T-cell (primary cell): ENCODE measurements at regions not wholly inside any gene's neighbourhood (a gene's known extent, or its start where the extent isn't known, plus 50 kb on each side); places are given as distances from the start of the nearest gene placed in this dataset.

Experiments
- ATAC-seq, 4 experiments: fragments of 200-7000 bp in 3 of 4; fragments of 150-1000 bp in 1 of 4; cut with Tn5 transposase; replicated peaks in 1 of 4; 1 replicate in 3 of 4; 2 replicates in 1 of 4; pipeline ENCODE4 v1.10.0; 2021; ENCODE audit warnings: moderate library complexity in 3 of 4, mild to moderate bottlenecking in 2 of 4, moderate number of reproducible peaks in 1 of 4
- CTCF ChIA-PET, 2 donors: fragments of 300-600 bp; sonication (Branson Sonifier 250); formaldehyde crosslinking; loops; one replicate each; lab custom pipeline; 2022; ENCODE audit warnings: antibody characterized with exemption in 2 of 2; lab: Charles Lee
- POLR2A ChIA-PET, 2 donors: fragments of 300-600 bp; sonication (Branson Sonifier 250); formaldehyde crosslinking; loops; one replicate each; lab custom pipeline; 2022; ENCODE audit warnings: antibody characterized with exemption in 2 of 2; lab: Charles Lee
- DNase-seq, 35 experiments: peaks; one replicate each; pipeline versions ENCODE4 v3.0.0 to v3.0.0-alpha.2; 2013 to 2023
- H3K27ac ChIP-seq: one replicate; pipeline ENCODE4 v1.5.1; 2013; ENCODE audit warnings: low read length
- H3K27me3 ChIP-seq, 2 experiments: replicated peaks in 1 of 2; 1 replicate in 1 of 2; 2 replicates in 1 of 2; pipeline versions ENCODE4 v1.6.1 to v1.7.0; 2013; ENCODE audit warnings: low read length in 1 of 2, mixed read lengths in 1 of 2; ENCODE audit not compliant: control insufficient read depth in 2 of 2, insufficient read depth in 2 of 2; ENCODE audit errors: extremely low read depth in 1 of 2
- H3K36me3 ChIP-seq, 2 donors: 1 replicate in 1 of 2; 2 replicates in 1 of 2; pipeline versions ENCODE4 v1.6.1 to v1.7.0; 2013; ENCODE audit warnings: low read length in 1 of 2; ENCODE audit not compliant: control insufficient read depth in 2 of 2, insufficient read depth in 1 of 2; ENCODE audit errors: extremely low read depth in 1 of 2
- H3K4me1 ChIP-seq, 2 experiments: 1 replicate in 1 of 2; 2 replicates in 1 of 2; pipeline versions ENCODE4 v1.6.1 to v1.7.0; 2013; ENCODE audit warnings: low read length in 2 of 2, mixed read lengths in 1 of 2; ENCODE audit not compliant: insufficient read depth in 2 of 2, control insufficient read depth in 1 of 2; ENCODE audit errors: extremely low read depth in 1 of 2
- H3K4me3 ChIP-seq, 2 donors: 1 replicate in 1 of 2; 2 replicates in 1 of 2; pipeline versions ENCODE4 v1.5.1 to v1.7.0; 2013; ENCODE audit warnings: mild to moderate bottlenecking in 2 of 2, low read length in 1 of 2, moderate library complexity in 1 of 2; ENCODE audit not compliant: control insufficient read depth in 1 of 2; ENCODE audit errors: extremely low read depth in 1 of 2
- H3K9me3 ChIP-seq: 2 replicates; pipeline ENCODE4 v1.7.0; 2013
- H3K27ac Mint-ChIP-seq, 2 donors: one replicate each; pipeline ENCODE4 v1.8.0; 2020 to 2021; ENCODE audit warnings: mild to moderate bottlenecking in 2 of 2, mixed read lengths in 2 of 2
- H3K27me3 Mint-ChIP-seq, 2 donors: one replicate each; pipeline ENCODE4 v1.8.0; 2021 to 2022; ENCODE audit warnings: mixed read lengths in 2 of 2
- H3K36me3 Mint-ChIP-seq: one replicate; pipeline ENCODE4 v1.8.0; 2021; ENCODE audit warnings: mixed read lengths
- H3K4me1 Mint-ChIP-seq, 3 donors: one replicate each; pipeline ENCODE4 v1.8.0; 2020 to 2022; ENCODE audit warnings: mixed read lengths in 3 of 3, mild to moderate bottlenecking in 1 of 3
- H3K4me3 Mint-ChIP-seq, 3 donors: one replicate each; pipeline ENCODE4 v1.8.0; 2020 to 2022; ENCODE audit warnings: mild to moderate bottlenecking in 3 of 3, mixed read lengths in 3 of 3, moderate library complexity in 3 of 3
- H3K9me3 Mint-ChIP-seq, 3 donors: one replicate each; pipeline ENCODE4 v1.8.0; 2020 to 2022; ENCODE audit warnings: mixed read lengths in 3 of 3
- WGBS: methylation state at CpG from one replicate; pipeline ENCODE4 v1.1.5; 2013; ENCODE audit warnings: missing lambda C conversion rate; ENCODE audit not compliant: insufficient coverage; 5-methylcytosine and 5-hydroxymethylcytosine counted together

- CTCF ChIA-PET: no interaction called here
- ATAC-seq (no peak), DNase-seq (no peak)
- peaks cover 2 to 9% of the 10 kb centered on the region in 2 donors for H3K27me3 Mint-ChIP-seq
- no peaks in the 10 kb centered on the region for H3K36me3 Mint-ChIP-seq
- POLR2A ChIA-PET: no interaction called here
- no peaks in the 10 kb centered on the region for H3K27me3 ChIP-seq
- H3K9me3 Mint-ChIP-seq: peaks cover 0 to 5% (median 0%) of the 10 kb centered on the region in 3 donors
- no peak overlapping the region for H3K27ac ChIP-seq
- no peaks in the 10 kb centered on the region for H3K4me1 ChIP-seq
- no peaks in the 10 kb centered on the region for H3K36me3 ChIP-seq
- no peak overlapping the region for H3K27ac Mint-ChIP-seq
- no peaks in the 10 kb centered on the region for H3K9me3 ChIP-seq
- H3K4me3 ChIP-seq: no peak overlapping the region
- H3K4me3 Mint-ChIP-seq: no peak overlapping the region
- no CpG with 5 or more reads among the region's 1 CpG for WGBS
- no peaks in the 10 kb centered on the region for H3K4me1 Mint-ChIP-seq
Observed at GRCh38 chr6:71509191-71510005, 220.8 kb downstream of the OGFRL1 start.

GRCh38 chr6:71510057-71510713, 221.6 kb downstream of the OGFRL1 start:
- ATAC-seq: no peak
- H3K9me3 Mint-ChIP-seq: peaks cover 0 to 5% (median 0%) of the 10 kb centered on the region in 3 donors
- no peak overlapping the region for H3K4me3 ChIP-seq

GRCh38 chr6:71510856-71511255, 222.2 kb downstream of the OGFRL1 start:
- no peaks in the 10 kb centered on the region for H3K4me1 ChIP-seq
- POLR2A ChIA-PET: no interaction called here
- H3K27me3 Mint-ChIP-seq: peaks cover 2 to 9% of the 10 kb centered on the region in 2 donors

More at GRCh38 chr6:71510057-71510713, 221.6 kb downstream of the OGFRL1 start:
- H3K9me3 ChIP-seq: no peaks in the 10 kb centered on the region
- DNase-seq: no peak
- Mint-ChIP-seq H3K27ac (no peak overlapping the region), H3K4me3 (no peak overlapping the region), H3K4me1 (no peaks in the 10 kb centered on the region), H3K27me3 (peaks cover 2 to 9% of the 10 kb centered on the region in 2 donors), H3K36me3 (no peaks in the 10 kb centered on the region)
- CTCF ChIA-PET: no interaction called here
- no peaks in the 10 kb centered on the region for H3K36me3 ChIP-seq
- no peaks in the 10 kb centered on the region for H3K4me1 ChIP-seq
- POLR2A ChIA-PET: no interaction called here
- no peak overlapping the region for H3K27ac ChIP-seq
- H3K27me3 ChIP-seq: no peaks in the 10 kb centered on the region
- 66% methylated on average over 3 of the region's 5 CpGs for WGBS

GRCh38 chr6:71512256-71512655, 223.6 kb downstream of the OGFRL1 start:
- Histone ChIP-seq H3K4me3 (no peak overlapping the region), H3K4me1 (no peaks in the 10 kb centered on the region), H3K36me3 (no peaks in the 10 kb centered on the region), H3K27me3 (no peaks in the 10 kb centered on the region), H3K9me3 (no peaks in the 10 kb centered on the region), H3K27ac (no peak overlapping the region)
- H3K27me3 Mint-ChIP-seq: peaks cover 2 to 9% of the 10 kb centered on the region in 2 donors
- no peaks in the 10 kb centered on the region for H3K36me3 Mint-ChIP-seq
- no peak overlapping the region for H3K4me3 Mint-ChIP-seq
- WGBS: 76% methylated on average over 3 of the region's 3 CpGs
- CTCF ChIA-PET: no interaction called here
- DNase-seq: no peak
- no peaks in the 10 kb centered on the region for H3K4me1 Mint-ChIP-seq
- peaks cover 0 to 5% (median 0%) of the 10 kb centered on the region in 3 donors for H3K9me3 Mint-ChIP-seq
- no peak for ATAC-seq
- no peak overlapping the region for H3K27ac Mint-ChIP-seq
- POLR2A ChIA-PET: no interaction called here

More at GRCh38 chr6:71510856-71511255, 222.2 kb downstream of the OGFRL1 start:
- H3K36me3 ChIP-seq: no peaks in the 10 kb centered on the region
- no peaks in the 10 kb centered on the region for H3K4me1 Mint-ChIP-seq
- H3K27me3 ChIP-seq: no peaks in the 10 kb centered on the region
- CTCF ChIA-PET: no interaction called here
- ATAC-seq: no peak
- no peak overlapping the region for H3K27ac ChIP-seq
- H3K36me3 Mint-ChIP-seq: no peaks in the 10 kb centered on the region
- no peak overlapping the region for H3K4me3 ChIP-seq
- DNase-seq: no peak
- H3K4me3 Mint-ChIP-seq: no peak overlapping the region
- peaks cover 0 to 5% (median 0%) of the 10 kb centered on the region in 3 donors for H3K9me3 Mint-ChIP-seq
- no peak overlapping the region for H3K27ac Mint-ChIP-seq
- H3K9me3 ChIP-seq: no peaks in the 10 kb centered on the region

- Mint-ChIP-seq H3K9me3 (peaks cover 0 to 5% (median 0%) of the 10 kb centered on the region in 3 donors), H3K4me1 (no peaks in the 10 kb centered on the region), H3K27ac (no peak overlapping the region), H3K36me3 (no peaks in the 10 kb centered on the region), H3K4me3 (no peak overlapping the region), H3K27me3 (peaks cover under 1 to 9% of the 10 kb centered on the region in 2 donors)
- POLR2A ChIA-PET: no interaction called here
- Histone ChIP-seq H3K4me3 (no peak overlapping the region), H3K27ac (no peak overlapping the region), H3K9me3 (no peaks in the 10 kb centered on the region), H3K36me3 (no peaks in the 10 kb centered on the region), H3K4me1 (no peaks in the 10 kb centered on the region), H3K27me3 (no peaks in the 10 kb centered on the region)
- ATAC-seq (no peak), DNase-seq (no peak)
- CTCF ChIA-PET: interaction anchor here in 1 of 2 donors (0.8 kb wide), 1 partner anchor 169 kb away, joined by 3 read pairs; no protein-coding TSS in a partner anchor
- no CpG with 5 or more reads among the region's 3 CpGs for WGBS
Observed at GRCh38 chr6:71513036-71513435, 224.4 kb downstream of the OGFRL1 start.

- ATAC-seq (no peak), DNase-seq (no peak)
- Histone ChIP-seq H3K36me3 (no peaks in the 10 kb centered on the region), H3K9me3 (no peaks in the 10 kb centered on the region), H3K27ac (no peak overlapping the region), H3K27me3 (no peaks in the 10 kb centered on the region), H3K4me1 (no peaks in the 10 kb centered on the region), H3K4me3 (no peak overlapping the region)
- no peaks in the 10 kb centered on the region for H3K4me1 Mint-ChIP-seq
- H3K36me3 Mint-ChIP-seq: no peaks in the 10 kb centered on the region
- no peak overlapping the region for H3K4me3 Mint-ChIP-seq
- H3K27ac Mint-ChIP-seq: no peak overlapping the region
- WGBS: 71% methylated on average over 1 of the region's 3 CpGs
- CTCF ChIA-PET: interaction anchor here in 1 of 2 donors (1.0 kb wide), 1 partner anchor 563 kb away, joined by 3 read pairs; no protein-coding TSS in a partner anchor
- H3K9me3 Mint-ChIP-seq: no peaks in the 10 kb centered on the region
- H3K27me3 Mint-ChIP-seq: peaks cover 9 to 10% of the 10 kb centered on the region in 2 donors
- POLR2A ChIA-PET: no interaction called here
Observed at GRCh38 chr6:71523548-71523947, 234.9 kb downstream of the OGFRL1 start.
